Fibroblast of skin of left quadriceps (primary cell): ENCODE measurements at regions not wholly inside any gene's neighbourhood (a gene's known extent, or its start where the extent isn't known, plus 50 kb on each side); places are given as distances from the start of the nearest gene placed in this dataset.
"Not testable (repeated sequence)": the region's sequence is repeated elsewhere in the genome, so short reads cannot be mapped to it uniquely, and the experiment has no call there.

Experiments used
- DNase-seq, 2 experiments: peaks; one replicate each; pipeline ENCODE4 v3.0.0-alpha.2; 2013; ENCODE audit warnings: low read depth in 2 of 2

DNA sequence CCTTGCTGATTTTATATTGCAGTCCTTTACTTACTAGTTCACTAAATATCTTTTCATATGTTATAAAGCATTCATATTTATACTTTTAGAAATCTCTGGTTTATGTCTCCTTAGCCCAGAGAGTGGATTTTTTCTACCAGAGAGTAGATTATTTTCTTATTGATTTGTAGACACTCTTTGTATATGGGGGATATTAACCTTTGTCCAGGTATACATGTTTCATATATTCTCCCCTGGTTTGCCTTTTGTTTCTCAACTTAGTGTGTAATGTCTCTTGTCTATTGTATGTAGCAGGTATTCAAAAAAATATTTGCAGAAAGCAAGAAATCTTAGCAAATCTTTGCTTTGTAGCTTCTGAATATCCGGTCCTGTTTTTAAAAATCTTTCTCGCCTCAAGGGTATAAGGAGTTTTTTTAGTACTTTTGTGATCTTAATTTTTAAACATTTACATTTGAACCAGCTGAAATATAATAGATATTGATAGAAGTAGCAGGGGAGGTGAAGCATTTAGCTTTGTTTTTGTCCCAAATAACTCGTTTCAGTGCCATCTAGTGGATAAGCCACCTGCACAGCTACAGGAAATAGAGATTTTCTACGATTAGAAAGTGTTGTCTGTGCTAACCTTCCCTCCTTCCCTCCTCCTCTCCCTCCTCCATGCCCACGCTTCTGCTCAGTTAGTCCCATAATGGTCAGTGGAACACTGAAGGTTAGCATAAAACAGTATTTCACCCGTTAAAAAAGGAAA is 97.0 kb downstream of the PHETA1 start:
- no peak for DNase-seq

DNA sequence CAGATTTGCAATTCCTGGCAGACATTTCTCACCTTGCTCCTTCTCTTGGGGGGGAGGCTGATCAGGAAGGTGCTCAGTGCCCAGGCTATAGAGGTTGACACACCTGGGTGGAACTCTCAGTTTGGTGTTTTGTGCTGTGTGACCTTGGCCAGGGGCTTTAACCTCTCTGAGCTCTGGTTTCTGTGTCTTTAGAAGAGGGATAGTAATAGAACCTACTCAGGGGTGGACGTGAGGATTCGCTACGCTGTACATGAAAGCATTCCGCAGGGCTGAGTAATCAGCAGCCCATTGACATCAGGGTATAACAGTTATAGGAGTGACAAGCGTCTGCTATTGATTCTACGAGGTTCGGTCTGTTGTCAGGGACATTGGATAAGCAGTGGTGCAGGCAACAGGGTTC is 98.1 kb downstream of the PHETA1 start:
- no peak for DNase-seq

DNA sequence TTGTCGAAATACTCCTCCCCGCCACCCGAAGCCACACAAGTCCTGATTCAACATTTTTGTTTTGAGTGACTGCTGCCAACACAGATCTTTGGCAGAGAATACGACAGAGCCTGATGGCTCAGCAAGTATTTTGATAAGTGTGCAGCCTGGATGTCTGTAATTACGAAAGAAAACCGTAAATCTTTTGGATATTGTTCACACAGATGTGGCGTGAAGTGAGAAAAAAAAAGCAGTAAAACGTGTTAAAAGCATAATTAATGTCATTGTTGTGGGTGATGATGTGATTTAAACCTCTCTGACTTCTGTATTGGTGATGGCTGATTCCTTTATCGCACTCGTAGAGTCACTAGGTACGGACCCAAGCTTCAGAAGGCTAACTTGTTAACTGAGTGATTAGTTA is 98.7 kb downstream of the PHETA1 start:
- DNase-seq, result no peak

DNA sequence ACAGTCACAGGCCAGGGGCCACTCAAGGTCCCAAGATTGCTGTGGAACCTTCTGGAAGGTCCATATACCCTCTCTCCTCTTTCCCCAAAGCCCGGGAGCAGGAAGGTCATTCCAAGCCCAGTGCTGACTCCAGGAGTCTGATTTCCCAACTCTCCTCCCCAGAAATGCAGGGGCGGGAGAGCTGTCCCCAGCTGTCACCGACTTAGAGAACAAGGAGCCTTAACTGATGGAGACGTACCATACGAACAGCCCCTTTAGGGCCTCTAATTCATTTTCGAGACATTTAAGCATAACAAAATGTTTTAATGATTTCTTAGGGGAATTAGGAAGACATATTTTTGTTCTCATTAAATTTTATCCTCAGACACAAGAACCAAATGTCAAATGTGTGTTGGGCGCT is 99.2 kb downstream of the PHETA1 start:
- DNase-seq, result no peak

DNA sequence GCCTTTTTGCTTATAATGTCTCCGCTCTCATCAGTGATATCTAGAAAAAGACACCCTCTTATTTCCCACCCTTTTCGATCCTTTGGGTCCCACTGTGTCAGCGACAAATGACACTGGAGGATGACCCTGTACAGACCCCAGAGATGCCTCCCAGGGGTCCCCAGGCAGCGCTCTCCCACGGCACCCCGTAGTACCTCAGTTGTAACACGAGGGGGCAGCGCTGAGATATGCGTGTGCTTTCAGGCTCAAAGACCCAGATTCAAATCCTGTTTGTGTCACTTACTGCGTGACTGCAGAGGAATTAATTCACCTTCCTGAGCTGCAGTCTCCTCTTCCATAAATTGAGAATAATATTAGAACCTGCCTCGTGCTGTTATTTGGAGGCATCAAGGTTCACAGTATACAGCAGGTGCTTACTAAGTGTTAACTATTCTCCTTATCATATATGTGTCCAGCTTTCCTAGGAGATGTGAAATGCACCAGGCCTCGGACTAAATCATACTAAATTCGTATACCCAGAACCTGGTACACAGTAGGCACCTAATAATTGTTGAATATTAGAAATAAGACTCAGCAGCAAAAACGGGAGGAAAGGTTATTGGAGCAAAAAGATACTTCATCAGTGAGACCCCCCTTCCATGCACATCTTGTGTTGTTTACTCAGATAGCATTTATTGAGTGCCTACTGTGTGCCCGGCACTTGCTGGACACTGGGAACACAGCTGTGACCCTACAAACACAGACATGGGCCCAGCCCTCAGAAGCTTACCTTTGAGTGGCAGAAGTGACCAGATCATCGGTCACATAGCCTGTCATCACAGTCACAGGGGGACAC is 99.9 kb downstream of the PHETA1 start:
- no peak for DNase-seq

DNA sequence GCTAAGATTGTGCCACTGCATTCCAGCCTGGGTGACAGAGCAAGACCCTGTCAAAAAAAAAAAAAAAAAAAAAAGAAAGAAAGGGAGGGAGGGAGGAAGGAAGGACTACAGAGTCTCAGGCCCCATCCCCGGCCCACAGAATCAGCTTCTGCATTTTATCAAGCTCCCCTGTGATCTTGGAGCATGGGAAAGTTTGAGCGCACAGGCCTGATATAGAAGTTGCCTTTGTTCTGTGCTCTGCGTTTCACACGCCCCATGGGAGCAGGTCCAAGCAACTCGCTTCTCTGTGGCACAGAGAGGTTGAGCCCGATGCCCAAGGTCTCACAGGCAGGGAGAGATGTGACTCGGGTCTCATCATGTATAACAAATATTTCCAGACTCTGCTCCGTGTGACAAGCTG is 101.8 kb downstream of the PHETA1 start:
- DNase-seq, result no peak

DNA sequence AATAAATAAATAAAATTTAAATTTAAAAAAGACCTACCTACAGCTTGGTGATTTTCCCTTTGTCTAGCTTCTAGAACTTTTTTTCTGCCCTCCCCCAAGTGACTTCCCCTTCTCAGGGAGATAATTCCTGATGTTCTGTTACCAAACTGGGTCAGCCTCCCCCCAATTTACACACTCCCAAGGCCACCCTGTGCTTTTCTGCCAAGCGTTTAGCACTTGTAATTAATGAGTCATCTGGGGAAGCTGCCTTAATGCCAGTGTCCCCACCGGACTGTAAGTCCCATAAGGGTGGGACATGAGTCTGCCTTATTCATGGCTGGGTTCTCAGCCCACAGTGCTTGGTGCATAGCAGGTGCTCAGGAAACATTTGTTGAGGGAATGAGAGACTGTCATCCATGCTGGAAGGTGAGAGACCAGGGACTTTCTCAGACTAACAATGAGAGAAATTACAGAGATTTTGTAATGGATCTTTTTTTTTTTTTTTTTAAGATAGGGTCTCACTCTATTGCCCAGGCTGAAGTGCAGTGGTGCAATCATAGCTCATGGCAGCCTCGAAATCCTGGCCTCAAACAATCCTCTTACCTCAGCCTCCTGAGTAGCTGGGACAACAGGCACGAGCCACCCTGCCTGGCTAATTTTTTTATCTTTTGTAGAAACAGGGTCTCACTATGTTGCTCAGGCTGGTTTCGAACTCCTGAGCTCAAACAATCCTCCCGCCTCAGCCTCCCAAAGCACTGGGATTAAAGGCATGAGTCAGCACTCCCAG is 106.8 kb downstream of the PHETA1 start:
- DNase-seq, result no peak

DNA sequence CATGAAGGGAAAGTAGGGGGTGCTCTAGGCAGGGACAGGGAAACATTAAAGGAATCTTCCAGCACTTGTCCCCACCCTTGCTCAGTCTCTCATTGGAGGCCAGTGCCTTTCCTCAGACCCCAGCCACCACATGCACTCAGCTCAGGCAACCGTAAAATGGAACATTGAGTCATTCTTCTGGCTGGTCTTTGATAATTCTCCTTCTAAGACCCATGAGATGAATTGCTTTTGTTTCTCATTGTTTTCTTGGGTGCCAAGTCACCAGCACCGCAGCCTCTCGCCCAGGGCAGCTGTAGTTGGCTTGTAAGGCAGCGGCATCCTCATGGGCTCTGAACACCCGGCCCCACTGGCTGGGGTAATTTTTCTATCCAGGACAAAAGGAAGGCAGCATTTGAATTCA is 108.2 kb downstream of the PHETA1 start:
- DNase-seq, result no peak

DNA sequence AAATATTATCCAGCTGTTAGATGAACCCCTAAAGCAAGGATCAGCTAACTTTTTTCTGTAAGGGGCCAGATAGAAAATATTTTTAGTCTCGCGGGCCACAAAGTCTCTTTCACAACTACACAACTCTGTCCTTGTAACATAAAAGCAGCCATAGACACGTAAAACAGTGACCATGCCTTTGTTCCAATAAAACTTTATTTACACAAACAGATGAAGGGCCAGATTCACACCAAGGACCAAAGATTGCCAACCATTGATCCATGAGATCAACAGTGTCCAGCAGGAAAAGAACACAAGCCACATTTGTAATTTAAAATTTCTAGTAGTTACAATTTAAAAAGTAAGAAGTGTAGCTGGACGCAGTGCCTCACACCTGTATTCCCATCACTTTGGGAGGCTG is 109.7 kb downstream of the PHETA1 start:
- no peak for DNase-seq

DNA sequence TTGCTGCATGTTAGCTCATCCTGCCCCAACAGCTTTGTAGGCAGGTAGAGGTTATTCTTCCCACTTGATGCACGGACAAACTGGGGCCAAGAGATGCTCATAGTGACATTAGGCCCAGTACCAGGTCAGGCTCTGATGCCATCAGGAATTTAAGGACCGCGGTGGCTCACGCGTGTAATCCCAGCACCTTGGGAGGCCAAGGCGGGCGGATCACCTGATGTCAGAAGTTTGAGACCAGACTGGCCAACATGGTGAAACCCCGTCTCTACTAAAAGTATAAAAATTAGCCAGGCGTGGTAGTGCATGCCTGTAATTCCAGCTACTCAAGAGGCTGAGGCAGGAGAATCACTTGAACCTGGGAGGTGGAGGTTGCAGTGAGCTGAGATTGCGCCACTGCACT is 110.8 kb downstream of the PHETA1 start:
- not testable (repeated sequence) for DNase-seq

DNA sequence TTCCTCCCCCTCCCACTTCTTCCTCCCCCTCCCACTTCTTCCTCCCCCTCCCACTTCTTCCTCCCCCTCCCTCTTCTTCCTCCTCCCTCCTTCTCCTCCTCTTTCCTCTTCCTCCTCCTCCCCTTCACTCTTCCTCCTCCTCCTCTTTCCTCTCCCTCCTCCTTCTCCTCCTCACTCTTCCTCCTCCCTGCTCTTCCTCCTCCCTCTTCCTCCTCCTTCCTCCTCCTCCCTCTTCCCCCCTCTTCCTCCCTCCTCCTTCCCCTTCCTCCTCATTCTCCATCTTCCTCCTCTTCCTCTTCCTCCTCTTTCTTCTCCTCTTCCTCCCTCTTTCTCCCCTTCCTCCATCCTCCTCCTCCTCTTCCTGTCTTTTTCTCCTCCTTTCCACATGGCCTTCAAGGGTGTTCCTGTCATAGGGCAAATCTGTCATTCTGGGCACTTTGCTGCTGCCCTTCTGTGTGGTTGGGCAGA is 111.4 kb downstream of the PHETA1 start:
- no peak for DNase-seq

DNA sequence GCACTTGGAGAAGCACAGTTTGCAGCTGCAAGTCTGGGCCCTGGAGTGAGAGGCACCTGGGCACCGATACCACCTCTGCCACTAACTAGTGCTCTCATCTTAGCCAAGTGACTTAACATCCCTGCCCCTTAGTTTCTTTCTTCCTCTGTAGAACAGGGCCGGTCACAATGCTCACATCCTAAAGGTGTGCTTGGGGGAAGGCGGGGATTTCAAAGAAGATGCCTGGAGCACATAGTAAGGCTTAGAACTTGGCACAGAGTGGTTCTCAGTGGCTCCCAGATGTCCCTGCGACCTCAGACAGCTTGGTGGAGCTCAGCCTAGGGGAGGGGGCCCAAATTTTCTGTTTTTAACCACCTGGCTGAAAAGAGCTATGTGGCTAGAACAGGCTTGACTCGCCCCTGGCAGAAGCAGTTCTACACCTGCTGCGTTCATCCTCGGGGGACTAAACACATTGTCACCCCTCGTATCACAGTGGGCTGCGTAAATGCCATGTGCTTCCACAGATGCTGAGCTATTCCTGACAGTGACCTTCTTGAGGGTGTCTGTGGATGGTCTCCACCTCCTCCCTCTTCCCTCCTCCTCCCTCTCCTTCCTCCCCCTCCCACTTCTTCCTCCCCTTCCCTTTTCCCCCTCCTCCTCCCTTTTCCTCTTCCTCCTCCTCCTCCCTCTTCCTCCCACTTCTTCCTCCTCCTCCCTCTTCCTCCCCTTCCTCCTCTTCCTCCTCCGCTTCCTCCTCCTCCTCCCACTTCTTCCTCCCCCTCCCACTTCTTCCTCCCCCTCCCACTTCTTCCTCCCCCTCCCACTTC is 112.1 kb downstream of the PHETA1 start:
- DNase-seq, result no peak

DNA sequence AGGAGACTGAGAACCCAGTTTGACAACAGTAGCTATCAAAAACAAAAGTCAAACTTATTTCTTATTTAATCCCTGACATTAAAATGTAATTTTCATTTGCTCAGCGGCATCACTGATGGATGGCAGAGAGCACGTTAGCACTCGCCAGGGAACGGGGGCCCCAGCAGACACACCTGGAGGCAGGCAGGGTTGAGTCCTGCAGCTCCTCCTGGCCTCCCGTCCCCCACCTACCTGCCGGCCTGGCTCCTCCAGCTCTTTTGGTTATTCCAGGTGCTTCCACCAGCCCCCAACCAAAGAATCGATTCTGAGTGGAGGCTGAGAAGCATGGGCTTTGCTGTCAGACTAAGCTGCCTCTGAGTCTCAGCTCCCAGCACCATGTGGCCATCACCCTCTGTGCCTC is 113.6 kb downstream of the PHETA1 start:
- DNase-seq, result no peak

DNA sequence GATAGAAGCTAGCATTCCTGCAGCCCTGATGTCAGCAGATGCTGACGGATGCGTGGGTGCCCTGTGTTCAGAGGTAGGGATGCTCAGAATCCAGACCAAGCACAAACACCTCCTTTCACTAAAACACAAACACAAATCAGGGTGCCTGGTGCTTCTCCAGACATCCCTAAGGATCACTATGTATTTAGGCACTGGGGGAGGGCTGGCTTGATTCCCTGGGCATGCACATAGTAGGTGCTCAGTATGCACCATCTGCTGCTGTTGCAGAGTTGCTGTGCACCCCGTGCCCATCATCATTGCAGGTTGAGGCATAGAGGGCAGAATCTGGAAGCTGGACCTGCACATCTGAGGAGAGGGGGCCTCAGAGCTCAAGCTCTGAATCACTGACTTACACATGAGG is 114.8 kb downstream of the PHETA1 start:
- no peak for DNase-seq

DNA sequence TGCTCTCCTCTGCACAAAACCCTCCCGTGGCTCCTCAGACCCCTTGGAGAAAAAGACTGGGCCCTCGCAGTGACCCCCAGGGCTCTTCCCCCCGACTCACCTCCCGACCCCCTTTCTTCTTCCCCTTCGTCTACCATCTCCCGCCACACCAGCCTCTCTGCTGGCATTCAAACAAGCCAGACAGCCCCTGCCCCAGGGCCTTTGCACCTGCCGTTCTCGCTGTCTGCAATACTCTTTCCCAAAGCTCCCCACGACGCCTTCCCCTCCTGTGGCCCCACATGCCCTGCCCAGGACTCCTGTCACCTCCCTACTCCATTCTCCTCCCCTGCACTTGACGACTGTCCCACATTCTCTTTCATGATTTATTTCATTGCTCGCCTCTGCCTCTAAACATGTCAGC is 115.7 kb downstream of the PHETA1 start:
- no peak for DNase-seq

DNA sequence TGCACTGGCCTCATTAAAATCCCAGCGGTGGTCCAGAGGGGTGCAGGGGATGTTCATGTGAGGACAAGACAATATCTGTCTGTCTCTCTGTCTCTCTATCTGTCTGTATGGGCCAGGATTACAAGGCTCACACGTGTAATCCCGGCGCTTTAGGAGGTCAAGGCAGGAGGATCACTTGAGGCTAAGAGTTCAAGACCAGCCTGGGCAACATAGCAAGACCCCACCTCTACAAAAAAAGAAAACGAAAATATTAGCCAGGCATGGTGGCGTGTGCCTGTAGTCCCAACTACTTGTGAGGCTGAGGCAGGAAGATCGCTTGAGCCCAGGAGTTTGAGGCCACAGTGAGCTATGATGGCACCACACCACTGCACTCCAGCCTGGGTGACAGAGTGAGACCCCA is 117.1 kb downstream of the PHETA1 start:
- DNase-seq, result no peak

DNA sequence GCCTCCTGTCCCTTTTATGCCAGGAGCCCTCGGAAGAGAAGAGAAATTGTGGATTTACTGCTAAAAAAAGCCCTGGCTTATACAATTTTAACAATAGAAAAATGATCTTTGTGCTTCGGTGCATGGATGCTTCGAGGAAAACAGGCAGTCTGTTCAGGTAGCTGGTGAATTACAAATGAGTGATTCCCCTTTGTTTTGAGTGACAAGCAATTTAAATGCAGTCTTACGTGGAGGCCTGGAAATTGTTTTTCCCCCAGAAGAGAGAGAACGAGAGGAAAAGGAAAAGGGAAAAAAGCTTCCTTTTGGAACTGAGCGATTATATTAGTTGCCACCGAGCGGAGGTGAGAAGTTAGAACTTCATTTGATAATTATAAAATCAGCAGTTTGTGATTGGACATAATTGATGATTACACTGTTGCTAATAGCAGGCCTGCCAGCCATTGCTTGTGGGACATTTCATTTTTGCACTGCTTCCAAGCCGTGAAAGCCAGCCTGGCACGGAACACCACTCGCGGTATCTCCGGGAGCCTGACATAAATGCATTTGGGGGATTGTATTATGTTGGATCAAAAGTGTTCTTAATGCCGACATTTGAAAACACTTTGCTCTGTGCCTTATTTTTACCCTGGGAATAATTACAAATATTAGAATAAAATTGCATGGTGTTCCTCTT is 117.7 kb downstream of the PHETA1 start:
- no peak for DNase-seq

DNA sequence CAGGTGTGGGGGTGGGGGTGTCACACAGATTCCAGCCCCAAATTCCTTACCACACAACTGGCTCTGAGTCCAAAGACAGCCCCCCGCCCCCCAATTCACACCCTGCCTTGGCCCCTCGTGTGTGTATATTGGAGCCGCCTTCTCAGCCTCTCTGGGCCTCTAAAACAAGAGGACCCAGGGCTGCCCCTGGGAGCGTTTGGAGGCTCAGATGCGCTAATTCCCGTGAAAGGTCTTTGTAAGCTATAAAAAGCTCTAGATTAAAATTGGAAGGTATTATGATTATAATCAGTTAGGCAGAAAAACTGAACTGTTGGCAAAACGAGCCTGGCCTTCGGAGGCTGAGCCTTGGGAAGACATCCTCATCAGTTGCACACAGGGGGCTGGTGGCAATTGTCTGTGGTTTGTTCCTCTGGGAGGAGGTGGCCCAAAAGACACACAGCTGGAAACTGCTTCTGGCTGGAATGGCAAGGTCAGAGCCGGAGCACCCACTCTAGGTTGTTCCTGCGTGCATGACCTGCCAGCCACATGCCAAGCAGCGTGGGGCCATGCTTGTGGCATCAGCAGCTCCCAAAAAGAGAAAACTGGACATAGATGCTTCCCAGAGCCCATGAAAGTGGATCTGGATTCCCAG is 118.5 kb downstream of the PHETA1 start:
- no peak for DNase-seq

DNA sequence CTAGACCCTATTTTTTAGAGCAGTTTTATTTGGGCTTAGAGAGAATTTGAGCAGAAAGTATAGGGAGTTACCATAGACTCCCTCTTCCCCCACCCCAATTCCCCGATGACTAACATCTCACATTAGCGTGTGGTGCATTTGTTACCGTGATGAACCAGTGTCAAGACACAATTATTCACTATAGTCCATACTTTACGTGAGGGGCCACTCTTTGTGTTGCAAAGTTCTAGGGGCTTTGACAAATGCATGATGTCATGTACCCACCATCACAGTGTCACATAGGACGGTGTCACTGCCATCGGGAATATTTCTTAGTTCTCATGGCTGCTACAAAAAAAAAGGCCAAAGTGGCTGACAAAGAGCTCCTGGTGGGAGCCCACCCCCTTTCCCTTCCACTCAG is 119.1 kb downstream of the PHETA1 start:
- DNase-seq, result no peak

DNA sequence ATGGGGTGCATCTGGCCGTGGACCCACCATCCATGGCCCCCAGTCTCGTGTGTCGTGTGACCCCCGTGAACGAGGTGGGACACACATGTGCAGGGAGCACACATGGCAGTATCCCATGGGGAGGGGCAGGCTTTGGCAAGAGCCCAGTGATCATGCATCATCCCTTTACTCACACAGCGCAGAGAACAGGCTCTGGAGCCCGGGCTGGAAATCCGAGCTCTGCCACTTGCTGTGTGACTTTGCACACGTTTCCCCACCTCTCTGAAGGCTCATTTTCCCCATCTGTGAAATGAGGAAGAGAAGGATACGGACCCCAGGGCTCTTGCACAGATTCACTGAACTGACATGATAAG is 119.9 kb downstream of the PHETA1 start:
- DNase-seq, result no peak
